GM21367 (cell line): ENCODE measurements at regions not wholly inside any gene's neighbourhood (a gene's known extent, or its start where the extent isn't known, plus 50 kb on each side); places are given as distances from the start of the nearest gene placed in this dataset.
"Not testable (repeated sequence)": the region's sequence is repeated elsewhere in the genome, so short reads cannot be mapped to it uniquely, and the experiment has no call there.

ENCODE experiments used
- ATAC-seq: cut with Tn5 transposase; IDR thresholded peaks from one replicate; pipeline ENCODE4 v1.9.1; 2021; ENCODE audit not compliant: unreplicated experiment

DNA sequence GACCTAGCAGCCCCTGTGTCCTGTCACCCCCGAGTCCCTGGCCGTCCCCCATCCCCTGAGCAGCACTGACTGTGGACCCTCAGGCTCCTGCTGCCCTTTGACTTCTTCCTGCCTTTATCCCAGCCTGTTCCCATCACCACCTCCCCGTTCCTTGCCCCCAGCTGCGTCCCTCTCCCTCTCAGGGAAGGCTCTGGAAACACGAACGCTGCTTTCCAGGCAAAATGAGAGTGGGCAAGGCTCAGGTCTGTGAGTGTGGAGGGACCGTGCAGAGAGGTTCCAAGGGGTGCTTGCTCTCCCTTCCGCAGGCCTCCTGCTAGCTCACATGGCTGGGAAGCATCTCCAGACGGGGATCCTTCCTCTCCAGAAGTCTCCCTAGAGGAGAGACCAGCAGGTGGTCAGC, 501.8 kb upstream of the SALL3 start:
- ATAC-seq: no peak

DNA sequence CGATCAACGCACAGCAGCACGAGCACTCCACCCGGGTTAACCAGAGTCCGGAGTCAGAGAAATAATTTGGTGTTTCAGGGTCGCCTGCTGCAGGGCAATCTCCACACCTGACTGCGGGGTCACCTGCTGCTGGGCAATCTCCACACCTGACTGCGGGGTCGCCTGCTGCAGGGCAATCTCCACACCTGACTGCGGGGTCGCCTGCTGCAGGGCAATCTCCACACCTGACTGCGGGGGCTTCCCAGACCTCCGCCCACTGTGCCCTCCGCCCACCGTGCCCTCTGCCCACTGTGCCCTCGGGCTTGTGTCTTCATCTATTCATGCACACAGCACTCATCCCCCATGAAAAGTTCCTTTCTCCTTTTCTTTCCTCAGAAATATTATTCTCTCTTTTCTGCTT, 500.2 kb upstream of the SALL3 start:
- ATAC-seq: no peak

GRCh38 chr18:78480262-78481054, 499.2 kb upstream of the SALL3 start:
- ATAC-seq: no peak

- ATAC-seq: no peak
Measured at GRCh38 chr18:78482378-78482777, 497.2 kb upstream of the SALL3 start.

GRCh38 chr18:78487649-78488048, 492.0 kb upstream of the SALL3 start:
- no peak for ATAC-seq

GRCh38 chr18:78492064-78492812, 487.4 kb upstream of the SALL3 start:
- ATAC-seq: no peak

GRCh38 chr18:78492813-78493371, 486.7 kb upstream of the SALL3 start:
- ATAC-seq: no peak

DNA sequence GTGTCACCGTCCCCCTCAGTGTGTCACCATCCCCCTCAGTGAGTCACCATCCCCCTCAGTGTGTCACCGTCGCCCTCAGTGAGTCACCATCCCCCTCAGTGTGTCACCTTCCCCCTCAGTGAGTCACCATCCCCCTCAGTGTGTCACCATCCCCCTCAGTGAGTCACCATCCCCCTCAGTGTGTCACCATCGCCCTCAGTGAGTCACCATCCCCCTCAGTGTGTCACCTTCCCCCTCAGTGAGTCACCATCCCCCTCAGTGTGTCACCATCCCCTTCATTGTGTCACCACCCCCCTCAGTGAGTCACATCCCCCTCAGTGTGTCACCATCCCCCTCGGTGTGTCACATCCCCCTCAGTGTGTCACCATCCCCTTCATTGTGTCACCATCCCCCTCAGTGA, 486.1 kb upstream of the SALL3 start:
- not testable (repeated sequence) for ATAC-seq

GRCh38 chr18:78494204-78495085, 485.2 kb upstream of the SALL3 start:
- ATAC-seq: no peak

DNA sequence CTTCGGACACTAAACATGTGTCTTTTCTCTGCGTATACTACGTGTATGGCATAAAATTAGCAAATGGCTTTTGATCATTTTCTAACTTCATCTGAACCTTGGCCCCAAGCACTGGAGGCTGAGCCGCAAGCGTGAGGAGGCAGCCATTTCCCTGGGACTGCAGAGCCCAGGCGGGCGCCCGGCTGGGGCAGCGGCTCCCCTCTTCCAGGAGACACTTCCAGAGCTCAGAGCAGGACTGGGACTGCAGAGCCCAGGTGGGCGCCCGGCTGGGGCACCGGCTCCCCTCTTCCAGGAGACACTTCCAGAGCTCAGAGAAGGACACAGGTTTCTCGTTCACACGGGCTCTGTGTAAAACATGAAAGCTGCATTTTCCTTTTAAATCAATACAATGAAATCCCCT, 484.1 kb upstream of the SALL3 start:
- ATAC-seq: no peak

GRCh38 chr18:78496079-78496478, 483.5 kb upstream of the SALL3 start:
- ATAC-seq: no peak

DNA sequence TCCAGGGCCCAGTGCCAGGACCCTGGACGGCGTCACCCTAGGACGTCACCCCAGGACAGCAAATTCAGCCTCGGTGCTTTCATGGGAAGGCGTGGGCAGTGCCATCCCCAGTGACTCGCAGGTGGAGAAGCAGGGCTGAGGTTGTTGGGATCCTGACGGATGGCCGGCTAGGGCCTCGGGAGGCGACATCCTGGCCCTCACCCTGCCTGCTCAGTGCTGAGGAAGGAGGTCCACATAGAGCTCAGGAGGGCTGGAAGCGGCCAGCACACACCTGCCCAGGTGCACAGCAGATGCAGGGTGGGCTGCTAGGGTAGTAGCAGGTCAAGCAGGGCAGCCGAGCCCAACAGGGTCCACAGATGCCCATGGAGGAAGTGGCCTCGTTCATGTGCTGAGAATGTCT, 482.0 kb upstream of the SALL3 start:
- no peak for ATAC-seq

DNA sequence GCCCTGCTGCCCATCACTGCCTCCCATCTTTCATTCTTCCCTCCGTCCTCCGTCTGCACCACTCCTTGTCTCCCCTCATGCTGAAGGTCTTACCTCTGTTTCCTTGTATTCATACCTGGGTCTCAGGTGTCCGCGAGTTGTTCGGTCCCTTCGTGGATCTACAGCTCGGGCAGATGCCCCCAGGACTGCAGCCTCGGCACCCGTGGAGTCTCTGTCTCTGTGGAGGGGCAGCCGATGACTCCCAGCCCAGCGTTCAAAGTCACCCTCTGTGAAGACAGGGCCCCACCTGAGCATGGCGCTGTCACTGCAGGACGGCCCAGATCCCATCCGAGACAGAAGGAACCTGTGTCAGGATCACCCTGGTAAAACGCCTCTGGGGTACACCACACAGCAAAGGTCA, 480.0 kb upstream of the SALL3 start:
- no peak for ATAC-seq

DNA sequence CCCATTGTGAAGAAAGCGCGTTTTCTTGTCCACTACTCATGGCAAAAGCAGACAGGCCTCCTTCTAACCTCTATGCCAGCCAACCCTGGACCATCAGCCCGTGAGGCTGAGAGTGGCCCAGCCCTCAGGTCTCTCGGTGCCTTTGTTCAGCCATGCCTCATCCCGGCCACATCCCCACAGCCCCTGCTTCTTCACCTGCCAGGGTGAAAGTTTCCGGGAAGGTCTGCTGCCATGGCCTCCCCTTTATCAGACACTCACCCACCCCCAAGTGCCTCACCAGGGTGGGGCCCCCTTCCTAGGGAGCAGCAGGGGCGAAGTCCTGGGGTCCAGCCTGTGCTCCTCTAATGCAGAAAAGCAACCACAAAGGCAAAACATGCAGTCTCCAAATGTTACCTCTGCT, 478.4 kb upstream of the SALL3 start:
- ATAC-seq: no peak

GRCh38 chr18:78503129-78503528, 476.5 kb upstream of the SALL3 start:
- ATAC-seq: no peak

DNA sequence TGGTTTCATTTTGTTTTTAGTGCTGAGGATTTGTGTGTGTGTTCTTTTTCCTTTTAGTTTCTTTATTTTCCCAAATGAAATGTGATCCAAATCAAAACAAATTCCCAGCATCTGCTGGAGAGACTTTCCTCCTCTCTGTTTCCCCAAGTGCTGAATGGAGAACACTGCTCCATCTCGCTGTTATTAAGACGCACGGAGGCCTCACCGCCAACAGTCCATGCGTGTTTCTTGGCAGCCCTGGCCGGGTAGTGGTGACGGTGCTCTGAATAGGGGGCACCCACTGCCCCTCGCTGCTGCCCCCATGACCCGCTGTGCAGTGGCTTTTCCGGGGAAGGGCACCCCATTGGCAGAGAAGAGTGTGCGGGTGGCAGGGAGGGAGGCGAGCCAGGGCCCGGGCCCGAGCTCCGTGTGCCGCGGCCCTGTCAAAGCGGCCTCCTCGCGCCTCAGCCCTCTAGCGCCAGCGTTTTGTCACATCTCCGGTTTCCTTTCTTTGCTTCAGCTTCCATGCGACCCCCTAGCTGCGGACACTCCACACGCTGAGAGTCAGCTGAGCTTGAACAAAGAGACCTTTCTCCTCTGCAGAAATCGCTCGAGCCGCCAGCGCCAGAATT, 473.7 kb upstream of the SALL3 start:
- no peak for ATAC-seq

DNA sequence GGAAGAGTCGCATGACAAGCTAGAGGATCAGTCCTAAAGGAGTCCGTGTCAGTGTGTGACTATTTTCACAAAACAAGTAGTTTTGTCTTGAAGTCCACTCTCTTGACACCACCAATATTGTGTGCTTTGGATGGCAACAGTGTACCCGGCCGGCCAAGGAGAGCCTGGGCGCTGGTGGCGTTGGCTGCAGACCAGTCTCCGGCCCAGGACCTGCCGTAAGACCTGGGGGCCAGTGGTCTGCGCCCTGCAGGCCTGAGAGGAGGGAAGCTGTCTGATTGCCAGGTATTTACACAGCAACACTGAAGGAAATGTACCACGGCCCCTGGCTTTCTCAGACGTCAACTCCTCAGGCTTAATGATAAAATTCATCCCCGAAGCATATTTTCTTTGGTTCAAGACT, 472.4 kb upstream of the SALL3 start:
- no peak for ATAC-seq

DNA sequence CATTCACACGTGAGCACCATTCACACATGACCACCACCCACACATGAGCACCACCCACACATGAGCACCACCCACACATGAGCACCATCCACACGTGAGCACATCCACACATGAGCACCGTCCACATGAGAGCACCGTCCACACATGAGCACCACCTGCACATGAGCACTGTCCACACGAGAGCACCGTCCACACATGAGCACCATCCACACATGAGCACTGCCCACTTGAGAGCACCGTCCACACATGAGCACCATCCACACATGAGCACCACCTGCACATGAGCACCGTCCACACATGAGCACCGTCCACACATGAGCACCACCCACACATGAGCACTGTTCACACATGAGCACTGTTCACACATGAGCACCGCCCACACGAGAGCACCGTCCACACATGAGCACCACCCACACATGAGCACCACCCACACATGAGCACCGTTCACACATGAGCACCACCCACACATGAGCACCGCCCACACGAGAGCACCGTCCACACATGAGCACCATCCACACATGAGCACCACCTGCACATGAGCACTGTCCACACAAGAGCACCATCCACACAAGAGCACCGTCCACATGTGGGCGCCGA, 471.3 kb upstream of the SALL3 start:
- not testable (repeated sequence) for ATAC-seq

DNA sequence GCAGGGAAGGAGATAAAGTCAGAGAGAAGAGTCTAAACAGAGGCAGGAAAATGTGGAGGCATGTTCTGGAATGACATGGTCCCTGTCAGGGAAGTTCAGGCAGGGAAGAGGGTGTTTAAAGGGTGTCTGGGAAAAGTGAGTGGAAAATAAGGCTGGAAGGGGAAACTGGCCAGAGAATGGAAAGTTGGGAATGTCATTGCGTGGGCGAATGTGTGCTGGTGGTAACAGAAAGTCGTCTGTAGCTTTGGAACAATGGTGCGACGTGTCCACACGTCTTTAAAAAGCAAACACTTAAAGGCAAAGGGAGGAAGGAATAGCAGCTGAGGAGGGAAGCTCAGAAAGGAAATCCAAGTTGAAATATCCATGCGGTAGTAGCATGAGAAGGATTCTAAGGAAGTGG, 469.5 kb upstream of the SALL3 start:
- ATAC-seq: no peak

DNA sequence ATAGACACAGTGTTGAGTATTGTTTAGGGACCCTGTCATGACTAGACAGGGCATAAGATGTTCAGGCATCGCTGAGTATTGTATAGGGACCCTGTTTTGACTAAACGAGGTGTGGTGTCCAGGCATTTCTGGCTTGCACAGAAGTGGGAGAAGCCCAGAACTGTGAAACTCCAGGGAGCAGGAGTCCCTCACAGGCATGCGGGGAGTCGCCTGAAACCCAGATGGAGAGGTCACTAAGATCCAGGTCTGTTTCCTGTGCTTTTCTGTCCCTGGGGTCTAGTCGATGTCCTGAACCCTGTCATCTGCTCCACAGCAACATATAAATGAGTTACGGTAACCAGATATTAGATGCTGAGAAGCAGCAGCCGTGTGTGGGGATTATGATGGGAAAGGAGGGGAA, 469.0 kb upstream of the SALL3 start:
- ATAC-seq: no peak
